IPS DF 4.7 (cell line): ENCODE measurements at regions not wholly inside any gene's neighbourhood (a gene's known extent, or its start where the extent isn't known, plus 50 kb on each side); places are given as distances from the start of the nearest gene placed in this dataset.
"Not testable (repeated sequence)": the region's sequence is repeated elsewhere in the genome, so short reads cannot be mapped to it uniquely, and the experiment has no call there.

Experiments
- DNase-seq: peaks from one replicate; pipeline ENCODE4 v3.0.0-alpha.2; 2013; ENCODE audit warnings: low spot score; ENCODE audit errors: extremely low read depth

DNA sequence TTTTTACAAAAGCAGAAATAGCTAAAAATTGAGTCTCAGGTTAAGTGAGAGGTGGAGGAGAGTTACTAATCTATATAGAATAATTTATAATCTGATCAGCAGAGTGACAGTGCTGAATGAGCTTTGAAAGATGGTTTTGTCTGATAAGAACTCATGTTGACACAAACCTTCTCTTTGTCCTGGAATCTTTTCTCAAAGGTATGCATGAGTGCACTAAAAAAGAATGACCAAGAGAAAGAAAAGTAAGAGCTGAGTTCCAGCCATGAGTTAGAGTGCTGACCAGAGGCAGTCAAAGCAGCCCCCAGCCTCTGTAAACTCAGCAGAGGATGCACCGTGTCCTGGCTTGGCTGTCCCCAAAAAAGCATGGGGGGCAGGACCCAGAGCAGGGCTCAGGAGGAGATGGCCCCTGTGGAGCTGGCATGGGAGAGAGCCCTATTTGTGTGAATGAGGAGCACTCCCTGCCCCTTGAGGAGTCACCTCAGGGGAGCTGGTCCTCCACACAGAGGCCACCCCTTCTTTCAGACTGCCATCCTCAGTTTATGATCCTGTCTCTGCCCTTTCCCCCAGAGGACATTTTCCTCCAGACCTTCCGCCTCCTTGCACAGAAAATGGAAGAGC, 129.8 kb downstream of the SEC23A start:
- DNase-seq = no peak

DNA sequence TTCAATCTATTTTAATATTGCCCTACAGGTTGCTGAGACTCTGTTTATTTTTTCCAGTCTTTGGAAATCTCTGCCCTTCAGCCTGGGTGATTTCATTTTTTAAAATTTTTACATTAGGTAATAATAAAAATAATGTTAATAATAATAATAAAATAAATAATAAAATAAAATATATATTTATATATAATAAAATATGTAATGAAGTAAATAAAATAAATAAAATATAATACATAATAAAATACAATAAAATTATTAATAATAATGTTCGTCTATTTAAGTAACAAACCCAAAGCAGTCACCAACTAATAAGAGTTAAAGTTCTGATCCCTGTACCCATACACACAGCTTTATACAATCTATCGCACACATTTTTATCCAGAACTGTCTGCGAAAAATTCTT, 130.5 kb downstream of the SEC23A start:
- DNase-seq = no peak

- no peak for DNase-seq
Observed at GRCh38 chr14:38971258-38971921, 131.6 kb downstream of the SEC23A start.

GRCh38 chr14:38964630-38965029, 138.4 kb downstream of the SEC23A start:
- no peak for DNase-seq

GRCh38 chr14:38960946-38961531, 142.0 kb downstream of the SEC23A start:
- no peak for DNase-seq

- DNase-seq = no peak
Observed at GRCh38 chr14:38959021-38959420, 144.0 kb downstream of the SEC23A start.

DNA sequence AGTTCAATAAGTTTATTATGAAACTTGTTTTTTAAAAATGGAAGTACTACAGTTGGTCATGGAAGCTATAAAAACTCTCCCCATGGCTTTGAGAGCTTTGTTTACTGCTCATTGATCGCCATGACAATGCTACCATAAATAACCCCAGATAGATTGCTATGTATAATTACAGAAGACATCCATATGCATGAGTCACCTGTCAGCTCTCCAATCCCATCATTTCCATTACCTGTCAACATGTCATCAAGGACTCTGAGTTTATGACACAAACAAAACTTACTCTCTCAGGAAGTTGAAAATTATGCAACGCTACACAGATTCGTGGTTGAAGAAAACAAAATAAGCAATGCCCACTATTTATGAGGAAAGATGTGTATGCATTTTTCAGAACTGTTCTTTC, 144.4 kb downstream of the SEC23A start:
- no peak for DNase-seq

- no peak for DNase-seq
Observed at GRCh38 chr14:38951451-38951850, 151.6 kb downstream of the SEC23A start.

DNA sequence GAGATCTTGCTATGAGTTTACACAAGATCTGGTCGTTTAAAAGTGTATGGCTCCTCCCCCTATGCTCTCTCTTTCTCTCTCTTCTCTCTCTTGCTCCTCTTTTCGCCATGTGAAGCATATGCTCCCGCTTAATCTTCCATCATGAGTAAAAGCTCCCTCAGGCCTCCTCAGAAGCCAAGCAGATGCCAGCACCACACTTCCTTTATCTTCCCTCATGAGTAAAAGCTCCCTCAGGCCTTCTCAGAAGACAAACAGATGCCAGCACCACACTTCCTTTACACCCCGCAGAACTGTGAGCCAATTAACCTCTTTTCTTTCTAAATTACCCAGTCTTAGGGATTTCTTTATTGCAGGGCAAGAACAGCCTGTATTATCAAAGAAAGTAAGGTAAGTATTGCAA, 152.4 kb downstream of the SEC23A start:
- DNase-seq = no peak

DNA sequence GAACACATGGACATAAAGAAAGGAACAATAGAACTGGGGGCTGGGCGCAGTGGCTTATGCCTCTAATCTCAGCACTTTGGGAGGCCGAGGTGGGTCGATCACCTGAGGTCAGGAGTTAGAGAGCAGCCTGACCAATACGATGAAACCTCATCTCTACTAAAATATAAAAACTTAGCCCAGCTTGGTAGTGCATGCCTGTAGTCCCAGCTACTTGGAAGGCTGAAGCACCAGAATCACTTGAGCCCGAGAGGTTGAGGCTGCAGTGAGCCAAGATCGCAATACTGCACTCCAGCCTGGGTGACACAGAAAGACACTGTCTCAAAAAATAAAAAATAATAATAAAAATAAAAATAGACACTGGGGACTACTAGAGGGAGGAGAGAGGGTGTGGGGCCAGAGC, 154.5 kb downstream of the SEC23A start:
- DNase-seq = no peak

- DNase-seq = no peak
Observed at GRCh38 chr14:38948171-38948570, 154.9 kb downstream of the SEC23A start.

DNA sequence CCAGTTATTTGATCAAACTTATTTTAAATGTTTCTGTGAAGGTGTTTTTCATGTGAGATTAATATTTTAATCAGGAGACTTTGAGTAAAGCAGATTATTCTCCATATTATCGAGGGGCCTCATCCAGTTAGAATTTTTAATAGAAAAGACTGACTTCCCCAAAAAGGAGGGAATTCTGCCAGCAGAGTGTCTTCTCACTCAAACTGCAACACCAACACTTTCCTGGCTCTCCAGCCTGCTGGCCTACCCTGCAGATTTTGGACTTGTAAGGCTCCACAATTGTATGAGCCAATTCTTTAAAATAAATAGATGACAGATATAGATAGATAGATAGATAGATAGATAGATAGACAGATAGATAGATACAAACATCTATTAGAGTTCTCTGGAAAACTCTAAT, 155.7 kb downstream of the SEC23A start:
- DNase-seq = no peak

DNA sequence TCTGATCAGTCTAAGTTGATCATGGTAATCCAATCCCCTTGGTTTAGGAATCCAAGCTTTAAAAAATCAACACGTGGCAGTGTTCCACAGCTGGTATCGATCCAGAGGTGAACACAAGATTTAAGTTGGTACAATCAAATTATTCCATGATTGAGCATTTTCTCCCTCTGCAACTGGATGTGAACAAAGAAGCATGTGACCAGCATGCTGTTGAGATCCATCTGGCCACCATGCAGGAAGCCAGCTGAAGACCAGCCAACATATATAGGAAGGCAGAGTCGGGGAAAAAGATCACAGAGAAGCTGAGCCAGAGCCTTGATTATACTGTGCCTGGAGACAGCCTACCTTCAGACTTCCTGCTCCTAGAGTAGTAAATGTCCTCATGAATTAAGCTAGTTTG, 158.3 kb downstream of the SEC23A start:
- DNase-seq = no peak

- DNase-seq = no peak
Observed at GRCh38 chr14:38941488-38941887, 161.5 kb downstream of the SEC23A start.

GRCh38 chr14:38932653-38933000, 170.4 kb downstream of the SEC23A start:
- not testable (repeated sequence) for DNase-seq

- no peak for DNase-seq
Observed at GRCh38 chr14:38931969-38932652, 170.9 kb downstream of the SEC23A start.

DNA sequence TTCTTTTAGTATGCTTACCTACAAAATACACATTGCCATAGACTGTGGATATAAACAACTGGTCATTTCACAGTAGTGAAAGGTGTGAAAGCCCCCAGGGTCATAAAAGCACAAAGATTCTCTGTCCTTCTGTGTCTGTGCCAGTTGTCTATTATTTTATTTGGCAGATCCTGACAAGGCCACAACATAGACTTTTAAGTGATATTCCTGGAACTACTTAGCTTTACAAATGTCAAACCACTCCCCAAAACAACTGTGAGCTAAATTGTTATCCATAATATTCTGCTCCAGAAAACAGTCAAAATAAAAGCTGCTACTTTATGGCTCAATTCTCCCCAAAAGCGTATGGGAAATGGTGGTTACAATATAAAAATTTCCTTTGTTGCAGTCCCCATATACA, 172.1 kb downstream of the SEC23A start:
- DNase-seq = no peak

DNA sequence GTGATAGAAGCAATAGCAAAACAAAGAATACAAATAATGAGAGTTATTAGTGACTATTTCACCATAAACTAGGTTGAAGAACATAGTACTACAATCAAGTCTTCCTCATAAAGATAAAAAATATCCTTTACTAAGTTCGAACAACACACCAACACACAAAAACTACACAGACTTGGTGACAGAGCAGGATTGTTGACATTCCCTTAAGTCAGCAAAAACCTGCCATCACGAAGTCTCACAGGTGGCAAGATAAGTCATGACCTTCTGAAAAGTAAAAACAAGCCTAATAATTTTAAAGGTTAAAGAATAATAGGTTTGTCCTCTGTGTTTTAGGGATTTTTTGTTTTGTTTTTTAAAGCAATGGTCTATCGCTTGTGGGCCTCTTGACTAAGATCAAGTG, 173.0 kb downstream of the SEC23A start:
- no peak for DNase-seq

DNA sequence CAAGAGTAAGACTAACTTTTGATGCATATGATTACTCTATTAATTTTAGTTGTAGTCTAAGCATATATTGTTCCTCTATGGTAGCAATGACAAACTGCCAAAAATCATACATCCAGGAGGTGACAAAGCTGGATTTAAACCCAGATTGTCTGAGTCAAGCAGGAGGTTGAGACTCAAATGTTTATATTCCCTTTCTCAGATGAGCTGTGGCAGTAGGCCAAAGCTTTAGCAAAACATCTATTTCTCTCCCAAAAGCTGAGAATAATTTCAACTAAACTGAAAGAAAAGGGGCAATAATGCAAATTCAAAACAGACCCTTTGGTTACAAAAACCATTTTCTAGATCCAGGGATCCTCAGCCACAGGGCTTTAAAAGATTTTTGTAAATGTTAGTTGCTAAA, 173.6 kb downstream of the SEC23A start:
- DNase-seq = no peak

DNA sequence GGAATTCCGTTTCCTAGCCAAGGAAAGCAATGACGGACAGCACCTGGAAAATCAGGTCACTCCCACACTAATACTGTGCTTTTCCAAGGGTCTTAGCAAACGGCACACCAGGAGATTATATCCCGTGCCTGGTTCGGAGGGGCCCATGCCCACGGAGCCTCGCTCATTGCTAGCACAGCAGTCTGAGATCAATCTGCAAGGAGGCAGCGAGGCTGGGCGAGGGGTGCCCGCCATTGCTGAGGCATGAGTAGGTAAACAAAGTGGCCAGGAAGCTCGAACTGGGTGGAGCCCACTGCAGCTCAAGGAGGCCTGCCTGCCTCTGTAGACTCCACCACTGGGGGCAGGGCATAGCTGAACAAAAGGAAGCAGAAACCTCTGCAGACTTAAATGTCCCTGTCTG, 181.1 kb downstream of the SEC23A start:
- DNase-seq = not testable (repeated sequence)

GRCh38 chr14:38915125-38915524, 187.9 kb downstream of the SEC23A start:
- DNase-seq = no peak

DNA sequence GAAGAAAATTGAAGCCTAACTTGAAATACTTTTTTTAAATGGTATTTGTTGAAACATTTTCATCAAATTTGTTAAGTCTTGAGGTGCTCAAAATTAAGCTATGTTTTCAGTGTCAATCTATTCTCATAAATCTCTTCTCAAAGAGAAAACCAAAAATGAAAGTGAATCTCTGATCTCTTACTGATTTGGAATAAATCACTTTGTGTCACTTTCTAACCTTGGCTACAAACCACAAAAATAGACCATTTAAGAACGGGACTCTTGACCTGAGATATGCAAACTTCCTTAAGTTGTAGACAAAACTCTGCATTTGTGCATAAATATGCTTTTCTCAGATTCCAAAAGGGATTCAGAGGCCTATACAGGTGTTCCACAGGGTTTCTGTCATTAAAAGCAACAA, 192.9 kb downstream of the SEC23A start:
- DNase-seq = no peak

DNA sequence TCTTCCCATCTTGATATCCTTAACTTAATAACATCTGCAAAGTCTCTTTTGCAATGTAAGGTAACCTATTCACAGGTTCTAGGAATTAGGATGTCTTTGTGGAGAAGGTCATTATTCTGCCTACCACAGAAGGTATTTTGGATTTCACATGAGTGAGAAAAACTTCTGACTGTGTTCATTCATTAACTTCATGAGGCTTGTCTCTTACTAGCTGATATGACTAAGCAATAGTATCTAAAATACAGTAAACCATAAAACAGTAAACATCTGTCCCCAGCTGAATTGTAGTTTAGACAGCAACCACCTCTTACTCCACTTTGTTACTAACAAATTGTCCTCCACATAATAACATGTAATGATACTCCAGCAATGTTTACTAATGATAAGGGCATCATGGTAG, 198.1 kb downstream of the SEC23A start:
- DNase-seq = no peak
